GM10266 (cell line): ENCODE measurements at regions not wholly inside any gene's neighbourhood (a gene's known extent, or its start where the extent isn't known, plus 50 kb on each side); places are given as distances from the start of the nearest gene placed in this dataset.
A peak's percentile ranks its signal among the peaks of the same experiment; 100 is the strongest.

ENCODE experiments used
- DNase-seq: peaks from one replicate; pipeline ENCODE4 v3.0.0; 2012; ENCODE audit errors: extremely low spot score
- CTCF ChIP-seq: IDR thresholded peaks from 2 replicates; pipeline ENCODE4 v1.5.1; 2012; ENCODE audit warnings: mild to moderate bottlenecking, low read depth; ENCODE audit not compliant: control insufficient read depth, insufficient read depth; ENCODE audit errors: missing control alignments

GRCh38 chr5:92525131-92525530, 1055.9 kb downstream of the NR2F1-AS1 start:
- no peak for TF ChIP-seq CTCF

DNA sequence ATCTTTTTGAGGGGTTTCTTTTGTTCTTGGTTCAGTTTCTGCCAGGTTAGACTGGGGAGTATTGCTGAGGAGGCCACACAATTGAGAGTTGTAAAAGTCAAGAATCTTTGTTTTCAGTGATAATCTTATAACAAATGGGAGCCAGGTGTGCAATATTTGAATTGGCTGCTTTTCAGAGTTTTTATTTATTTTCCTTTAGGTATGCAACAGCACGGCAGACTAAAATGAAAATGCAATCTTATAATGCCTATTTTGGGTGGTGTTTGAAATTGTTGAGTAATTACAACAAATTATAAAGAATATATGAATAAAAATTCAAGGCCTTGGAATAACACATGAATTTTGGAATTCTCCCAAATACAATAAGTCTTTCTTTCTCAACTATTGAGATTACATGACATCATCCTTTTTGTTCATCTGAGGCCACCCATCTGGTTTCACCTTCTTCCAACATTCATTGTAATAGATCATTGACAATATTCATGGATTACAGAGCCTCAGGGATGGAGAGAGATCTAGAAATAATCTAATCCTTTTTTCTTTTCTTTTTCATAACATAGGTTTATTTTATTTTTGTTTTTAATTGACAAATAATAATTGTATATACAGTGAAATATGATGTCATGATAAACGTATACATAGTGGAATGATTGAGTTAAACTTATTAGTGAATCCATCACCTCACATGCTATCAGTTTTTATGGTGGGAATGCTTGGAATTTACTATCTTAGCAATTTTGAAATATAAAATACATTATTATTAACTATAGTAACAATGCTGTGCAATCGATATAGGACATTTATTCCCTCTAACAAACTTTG, 1061.0 kb downstream of the NR2F1-AS1 start:
- no peak for TF ChIP-seq CTCF
- DNase-seq, result no peak

More at GRCh38 chr5:92525131-92525530, 1055.9 kb downstream of the NR2F1-AS1 start:
- DNase-seq, result no peak

- TF ChIP-seq CTCF, result peak; percentile 44
- DNase-seq, result peak; percentile 51
Measured at GRCh38 chr5:92518318-92518904, 1062.6 kb downstream of the NR2F1-AS1 start.

- DNase-seq, result no peak
- no peak for TF ChIP-seq CTCF
Measured at GRCh38 chr5:92514896-92515295, 1066.1 kb downstream of the NR2F1-AS1 start.

- no peak for TF ChIP-seq CTCF
- DNase-seq, result no peak
Measured at GRCh38 chr5:92513067-92513466, 1068.0 kb downstream of the NR2F1-AS1 start.

DNA sequence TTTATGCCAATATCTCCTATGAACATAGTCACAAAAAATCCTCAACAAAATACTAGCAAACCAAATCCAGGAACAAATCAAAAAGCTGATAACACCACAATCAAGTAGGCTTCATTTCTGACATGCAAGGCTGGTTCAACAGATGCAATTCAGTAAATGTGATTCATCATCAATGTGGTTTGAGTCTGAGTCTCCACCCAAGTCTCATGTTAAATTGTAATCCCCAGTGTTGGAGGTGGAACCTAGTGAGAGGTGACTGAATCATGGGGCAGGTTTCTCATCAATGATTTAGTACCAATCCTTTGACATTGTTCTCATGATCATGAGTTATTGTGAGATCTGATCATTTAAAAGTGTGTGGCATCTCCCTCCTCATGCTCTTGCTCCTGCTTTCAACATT, 1072.7 kb downstream of the NR2F1-AS1 start:
- no peak for TF ChIP-seq CTCF
- DNase-seq, result no peak

GRCh38 chr5:92505925-92506324, 1075.1 kb downstream of the NR2F1-AS1 start:
- peak; percentile 5 for DNase-seq
- TF ChIP-seq CTCF, result no peak
